ENCODE measurements at regions not wholly inside any gene's neighbourhood (a gene's known extent, or its start where the extent isn't known, plus 50 kb on each side); places are given as distances from the start of the nearest gene placed in this dataset.
A peak's percentile ranks its signal among the peaks of the same experiment; 100 is the strongest.

- no peak for DNase-seq (ENCODE audit: low read depth, low spot score)
These were observed 101.9 kb downstream of the MYCN start for GRCh38 chr2:16042201-16042700.

- no peak for DNase-seq (ENCODE audit: low read depth, low spot score)
These were observed 100.1 kb downstream of the MYCN start for GRCh38 chr2:16040271-16041010.

DNA sequence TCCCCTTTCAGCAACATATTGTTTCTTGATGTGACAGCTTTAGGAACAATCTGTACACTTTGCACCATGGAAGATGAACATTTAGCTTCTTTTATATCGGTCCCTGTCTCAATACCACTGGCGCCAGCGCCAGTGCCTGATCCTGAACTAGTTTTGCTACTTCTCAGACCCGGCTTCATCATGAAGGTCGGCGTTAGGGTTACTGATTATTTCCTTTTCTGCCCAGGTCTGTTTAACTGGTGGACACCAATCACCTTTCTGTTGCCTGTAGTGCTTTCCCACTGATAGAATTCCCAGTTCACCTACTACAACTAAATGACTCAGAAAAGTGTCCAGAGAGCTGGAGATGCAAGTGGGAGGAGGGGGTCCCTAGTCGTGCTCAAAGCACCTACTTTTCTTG, 99.5 kb downstream of the MYCN start:
- no peak for DNase-seq (ENCODE audit: low read depth, low spot score)

DNA sequence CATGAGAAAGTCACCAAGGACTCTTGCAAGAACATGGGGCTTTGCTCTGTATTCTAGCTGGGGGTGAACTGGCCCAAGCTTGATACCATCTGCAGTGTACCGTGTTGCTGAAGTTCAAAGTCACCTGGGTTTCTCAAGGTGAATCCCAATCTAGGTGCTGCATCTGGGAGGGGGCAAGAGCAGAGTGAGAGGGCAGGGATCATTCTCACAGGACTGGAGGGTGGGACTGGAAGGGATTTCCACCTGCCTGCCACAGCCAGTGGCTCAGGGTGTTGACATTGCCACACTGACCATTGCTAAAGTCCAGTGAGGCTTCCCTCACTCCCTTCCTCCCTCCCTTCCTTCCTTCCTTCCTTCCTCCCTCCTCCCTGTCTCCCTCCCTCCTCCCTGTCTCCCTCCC, 98.7 kb downstream of the MYCN start:
- DNase-seq (ENCODE audit: low read depth, low spot score): no peak

- no peak for DNase-seq (ENCODE audit: low read depth, low spot score)
These were observed 98.3 kb downstream of the MYCN start for GRCh38 chr2:16038621-16039020.

DNA sequence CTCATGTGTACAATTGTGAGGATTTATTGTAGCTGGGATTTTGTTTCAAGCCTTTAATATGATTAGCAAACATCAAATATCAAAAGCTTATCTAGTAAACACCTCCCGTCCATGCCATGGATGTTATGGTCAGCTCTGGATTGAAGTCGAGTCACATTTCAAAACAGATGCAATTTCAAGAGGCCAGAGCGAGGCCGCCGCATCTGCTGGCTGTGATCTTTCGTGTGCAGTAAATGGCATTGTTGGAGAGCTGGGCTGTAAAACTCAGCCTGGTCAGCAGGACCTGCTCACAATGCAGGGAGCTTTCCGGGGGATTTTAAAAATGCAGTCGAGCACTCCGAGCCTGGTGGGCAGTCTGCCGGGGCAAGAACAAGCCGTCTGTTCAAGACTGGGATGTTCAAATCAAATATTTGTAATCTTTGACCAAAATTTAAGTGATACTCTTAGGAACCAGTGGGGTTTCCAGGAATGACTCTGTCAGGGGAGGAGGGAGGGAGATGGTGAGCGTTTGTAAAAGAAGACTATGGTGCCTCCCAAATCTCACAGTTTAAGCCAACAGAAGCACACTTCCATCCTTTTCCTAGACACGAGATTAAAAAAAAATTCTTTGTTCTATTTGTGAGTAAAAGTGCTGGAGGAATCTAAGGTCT, 97.6 kb downstream of the MYCN start:
- no peak for DNase-seq (ENCODE audit: low read depth, low spot score)

- DNase-seq (ENCODE audit: low read depth, low spot score): no peak
These were observed 96.6 kb downstream of the MYCN start for GRCh38 chr2:16036951-16037350.

DNA sequence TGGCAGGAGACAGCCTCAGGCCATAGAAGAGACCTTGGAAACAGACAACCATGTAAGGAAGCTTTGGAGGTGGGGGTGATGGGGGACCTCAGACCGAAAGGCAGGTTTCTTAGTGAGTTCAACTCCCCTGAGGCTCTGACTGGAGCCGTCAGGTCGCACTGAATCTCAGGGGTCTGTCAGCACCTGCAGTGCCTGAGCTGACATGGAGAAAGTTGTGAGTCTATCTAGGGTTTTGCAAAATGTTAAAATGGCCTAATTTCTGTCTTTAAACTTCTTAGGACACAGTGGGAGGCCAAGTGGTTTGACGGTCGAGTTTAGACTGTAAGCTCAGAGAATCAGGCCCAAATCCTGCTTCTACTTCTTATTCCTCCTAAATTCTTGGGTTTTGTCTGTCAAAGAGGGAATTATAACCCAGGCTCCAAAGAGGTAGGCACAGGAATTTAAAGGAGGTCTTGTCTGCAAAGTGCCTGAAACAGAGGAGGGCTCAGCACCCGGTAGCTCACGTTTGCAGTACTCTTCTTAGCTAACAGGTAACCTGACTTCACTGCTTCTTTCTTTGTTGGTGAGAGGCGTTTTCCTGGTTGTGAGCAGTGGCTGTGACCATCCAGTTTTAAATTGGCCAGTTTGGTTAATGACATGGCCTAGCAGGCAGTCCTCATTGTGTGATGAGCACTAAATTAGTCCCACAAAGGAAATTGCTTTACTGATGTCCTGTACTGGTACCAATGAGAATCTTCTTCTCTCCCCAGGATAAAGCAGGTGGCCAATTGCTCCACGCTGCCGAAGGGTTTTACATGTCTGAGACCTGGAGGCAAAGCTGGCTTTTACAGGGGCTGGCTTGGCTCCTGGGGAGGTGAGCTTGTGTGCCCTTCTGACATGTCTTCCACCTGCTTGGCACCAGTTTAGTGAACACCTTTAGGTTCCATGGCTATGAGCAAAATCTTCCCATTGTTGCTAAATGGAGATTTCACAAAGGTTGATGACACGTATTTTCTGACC, 95.7 kb downstream of the MYCN start:
- DNase-seq (ENCODE audit: low read depth, low spot score): peak; percentile 62

DNA sequence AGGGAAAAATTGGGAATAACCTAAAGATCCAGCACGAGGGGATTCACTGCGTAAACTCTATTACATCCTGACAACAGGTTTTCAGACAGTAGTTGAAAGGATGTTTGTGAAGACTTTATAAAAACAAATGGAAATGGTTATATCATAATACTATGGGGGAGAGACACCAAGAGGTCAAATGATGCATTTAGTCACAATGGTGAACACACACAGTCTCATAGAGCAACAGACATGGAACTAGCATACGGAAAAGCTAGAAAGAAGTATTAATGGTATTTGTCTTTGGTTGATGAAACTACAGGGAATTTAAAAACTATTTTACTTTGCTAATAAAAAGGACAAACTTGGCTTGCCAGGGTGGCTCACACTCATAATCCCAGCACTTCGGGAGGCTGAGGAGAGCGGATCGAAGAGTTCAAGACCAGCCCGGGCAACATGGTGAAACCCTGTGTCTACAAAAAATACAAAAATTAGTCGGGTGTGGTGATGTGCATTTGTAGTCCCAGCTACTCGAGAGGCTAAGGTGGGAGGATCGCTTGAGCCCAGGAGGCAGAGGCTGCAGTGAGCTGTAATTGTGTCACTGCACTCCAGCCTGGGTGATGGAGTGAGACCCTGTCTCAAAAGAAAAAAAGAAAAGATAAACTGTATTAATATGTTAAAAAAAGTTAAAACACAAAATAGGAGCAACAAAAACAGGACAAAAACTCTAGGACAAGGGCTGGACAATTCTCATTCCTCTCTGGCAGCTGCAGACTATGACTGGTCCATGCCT, 94.8 kb downstream of the MYCN start:
- DNase-seq (ENCODE audit: low read depth, low spot score): no peak

- DNase-seq (ENCODE audit: low read depth, low spot score): peak; percentile 65
These were observed 94.0 kb downstream of the MYCN start for GRCh38 chr2:16034151-16034974.

GRCh38 chr2:16033032-16033293, 92.6 kb downstream of the MYCN start:
- DNase-seq (ENCODE audit: low read depth, low spot score): no peak

- DNase-seq (ENCODE audit: low read depth, low spot score): no peak
These were observed 92.1 kb downstream of the MYCN start for GRCh38 chr2:16032282-16033031.

DNA sequence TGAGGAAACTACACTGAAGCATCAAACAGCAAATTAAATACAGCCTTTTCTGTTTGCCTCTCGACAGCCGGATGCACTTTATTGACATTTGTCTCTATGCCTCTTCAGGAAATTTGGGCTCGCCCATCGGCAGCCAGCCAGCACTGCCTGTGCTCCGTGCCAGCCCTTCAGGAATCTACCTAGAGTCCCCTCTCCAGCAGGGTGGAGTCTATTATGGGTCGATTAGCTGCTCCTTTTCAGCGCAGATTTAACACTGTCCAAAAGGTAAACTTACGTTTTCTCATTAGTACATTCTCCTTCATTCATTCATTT, 91.5 kb downstream of the MYCN start:
- DNase-seq (ENCODE audit: low read depth, low spot score): no peak

GRCh38 chr2:16031058-16031847, 90.9 kb downstream of the MYCN start:
- DNase-seq (ENCODE audit: low read depth, low spot score): no peak

- DNase-seq (ENCODE audit: low read depth, low spot score): no peak
These were observed 90.1 kb downstream of the MYCN start for GRCh38 chr2:16030206-16031057.

- DNase-seq (ENCODE audit: low read depth, low spot score): no peak
These were observed 88.3 kb downstream of the MYCN start for GRCh38 chr2:16028644-16029043.

DNA sequence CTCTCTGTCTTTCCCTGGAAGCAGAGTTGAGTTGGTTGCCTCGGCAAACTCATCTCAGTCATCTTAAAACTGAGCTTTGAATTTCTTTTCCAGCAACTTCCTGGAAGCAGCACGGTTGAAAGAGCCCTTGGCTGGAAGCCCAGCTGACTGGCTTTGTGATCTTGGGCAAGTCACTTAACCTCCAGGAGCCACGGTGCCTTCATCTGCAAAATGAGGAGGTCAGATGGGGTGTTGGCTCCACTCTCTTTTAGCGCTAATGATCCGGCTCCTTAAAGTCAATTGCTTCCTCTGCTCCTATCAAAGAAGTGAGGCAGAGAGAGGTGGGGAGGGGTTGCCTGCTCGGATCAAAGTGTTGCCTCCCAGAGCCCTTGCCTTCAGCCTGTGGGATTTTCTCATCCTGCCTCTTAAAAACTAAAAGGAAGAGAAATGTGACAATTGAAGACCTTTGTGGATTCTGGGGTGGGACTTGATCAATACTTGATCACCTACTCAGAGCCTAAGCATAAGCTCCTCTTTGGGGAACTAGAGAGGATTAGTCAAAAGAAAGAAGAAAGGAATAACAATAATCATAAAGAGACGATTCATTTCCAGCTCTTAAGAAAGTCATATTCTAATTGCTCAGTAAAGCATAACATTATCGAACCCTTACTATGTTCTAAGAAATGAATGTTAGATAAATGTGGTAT, 86.6 kb downstream of the MYCN start:
- DNase-seq (ENCODE audit: low read depth, low spot score): no peak

All from ELF-1 (cell line).